ENCODE measurements at regions not wholly inside any gene's neighbourhood (a gene's known extent, or its start where the extent isn't known, plus 50 kb on each side); places are given as distances from the start of the nearest gene placed in this dataset.
"Not testable (repeated sequence)": the region's sequence is repeated elsewhere in the genome, so short reads cannot be mapped to it uniquely, and the experiment has no call there.

GRCh38 chr5:9852671-9853070 lies 222.5 kb upstream of the TAS2R1 start:
- DNase-seq (ENCODE audit: low read depth) = peak; percentile 4

GRCh38 chr5:9851458-9851857 lies 221.3 kb upstream of the TAS2R1 start:
- DNase-seq (ENCODE audit: low read depth) = peak; percentile 64

DNA sequence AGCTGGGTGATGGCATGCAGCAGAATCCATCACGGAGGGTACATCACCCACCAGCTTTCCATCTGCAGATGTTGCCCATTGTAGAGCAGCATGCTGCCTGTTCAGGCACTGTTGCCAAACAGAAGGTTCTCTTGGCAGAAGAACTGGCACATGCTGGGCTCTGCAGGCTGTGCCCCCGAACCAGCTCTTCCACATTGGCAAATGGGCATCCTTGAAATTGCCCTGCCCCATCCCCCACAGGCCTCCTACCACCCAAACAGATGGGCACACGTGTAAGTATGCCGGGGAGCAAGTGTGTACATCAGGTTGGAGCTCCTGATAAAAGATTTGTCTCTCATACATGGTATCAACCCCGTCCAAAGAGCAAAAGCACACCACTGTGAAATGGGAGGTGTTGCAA lies 220.3 kb upstream of the TAS2R1 start:
- DNase-seq (ENCODE audit: low read depth) = no peak

DNA sequence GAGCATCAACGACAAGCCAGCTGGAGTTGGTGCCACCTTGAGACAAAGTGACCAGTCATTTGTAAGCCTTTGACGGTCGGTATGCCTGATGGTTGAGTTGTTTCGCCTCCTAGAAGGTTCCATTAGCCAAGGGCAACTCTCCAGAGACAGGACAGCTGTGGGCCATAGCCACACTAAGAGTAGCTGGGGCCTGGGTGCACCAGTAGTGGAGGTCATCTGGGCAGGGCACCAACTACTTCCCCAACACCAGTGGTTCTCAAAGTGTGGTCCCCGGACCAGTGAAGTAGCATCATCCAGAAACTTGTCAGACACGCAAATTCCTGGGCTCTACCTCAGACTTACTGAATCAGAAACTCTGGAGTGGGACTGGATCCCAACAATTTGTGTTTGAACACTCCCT lies 217.5 kb upstream of the TAS2R1 start:
- DNase-seq (ENCODE audit: low read depth) = no peak

DNA sequence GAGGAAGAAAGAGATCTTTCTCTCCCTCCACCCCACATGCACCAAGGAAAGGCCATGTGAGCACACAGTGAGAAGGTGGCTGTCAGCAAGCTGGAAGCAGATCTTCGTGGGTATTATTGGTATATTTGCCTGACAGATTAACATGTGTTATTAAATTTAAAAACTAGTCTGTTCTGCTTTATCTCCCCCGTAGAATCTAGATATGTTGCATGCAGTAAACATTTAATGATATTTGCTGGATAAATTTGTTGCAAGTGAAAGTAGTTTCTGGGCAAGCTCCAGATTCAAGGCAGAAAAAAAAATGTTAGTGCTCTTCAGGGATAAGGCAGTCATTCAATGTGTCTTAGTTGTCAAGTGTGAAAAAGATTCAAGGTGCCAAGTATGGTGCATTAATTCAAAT lies 215.0 kb upstream of the TAS2R1 start:
- DNase-seq (ENCODE audit: low read depth) = no peak

- DNase-seq (ENCODE audit: low read depth) = no peak
Measured at GRCh38 chr5:9841516-9842170, 211.5 kb upstream of the TAS2R1 start.

GRCh38 chr5:9838916-9839315 lies 208.8 kb upstream of the TAS2R1 start:
- no peak for DNase-seq (ENCODE audit: low read depth)

DNA sequence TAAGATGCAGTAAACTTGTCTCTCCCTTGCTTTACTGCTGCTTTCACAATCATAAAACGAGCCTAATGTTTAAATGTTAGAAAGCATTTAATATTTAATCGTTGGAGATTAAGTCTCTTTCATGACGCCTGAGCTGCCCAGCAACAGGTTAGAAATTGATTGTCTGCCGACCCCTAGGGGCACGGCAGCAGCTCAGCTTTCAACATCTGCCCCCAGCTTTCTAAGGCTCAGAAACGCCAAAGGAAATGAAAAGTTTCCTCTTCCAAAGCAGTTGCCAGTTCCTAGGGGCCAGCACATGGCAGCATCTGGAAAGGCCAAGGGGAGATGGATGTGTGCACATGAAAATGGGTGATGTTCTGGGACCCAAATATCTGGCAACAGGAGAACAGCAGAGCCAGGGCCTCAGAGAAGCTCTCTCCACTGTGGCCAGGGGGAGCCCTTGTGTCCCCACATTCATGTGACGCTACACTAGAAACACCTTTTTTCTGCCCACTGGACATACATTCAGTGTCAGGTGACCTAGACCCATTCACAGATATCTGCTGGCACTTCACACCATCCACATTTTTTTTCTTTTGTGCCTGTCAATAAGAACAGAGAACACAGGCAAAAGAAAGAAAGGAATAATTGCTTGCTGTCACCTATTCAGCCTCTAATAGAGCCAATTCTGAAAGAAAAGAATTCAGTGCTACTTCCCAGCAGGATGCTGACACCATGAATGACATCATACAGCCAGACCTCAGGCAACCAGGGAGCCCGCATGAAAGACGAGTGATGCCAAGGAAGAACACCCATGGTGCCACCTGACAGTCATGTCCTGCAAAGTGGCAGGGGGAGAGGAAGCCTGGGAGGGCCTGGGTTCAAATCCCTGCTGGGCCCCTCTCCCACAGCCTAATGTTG lies 205.0 kb upstream of the TAS2R1 start:
- no peak for DNase-seq (ENCODE audit: low read depth)

GRCh38 chr5:9833871-9834270 lies 203.7 kb upstream of the TAS2R1 start:
- DNase-seq (ENCODE audit: low read depth) = no peak

DNA sequence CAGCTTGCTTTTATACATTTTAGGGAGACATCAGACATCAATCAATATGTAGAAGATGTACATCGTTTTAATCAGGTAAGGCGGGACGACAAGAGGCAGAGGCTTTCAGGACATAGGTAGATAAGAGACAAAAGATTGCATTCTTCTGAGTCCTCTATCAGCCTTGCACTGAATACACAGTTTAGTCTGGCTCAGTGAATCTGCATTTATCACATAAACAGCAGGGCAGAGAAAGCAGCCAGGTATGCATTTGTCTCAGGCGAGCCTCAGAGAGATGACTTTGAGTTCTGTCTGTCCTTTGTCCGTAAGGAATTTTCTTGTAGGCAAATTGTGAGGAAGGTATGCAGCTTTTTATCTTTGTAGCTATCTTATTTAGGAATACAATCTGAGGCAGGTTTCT lies 202.8 kb upstream of the TAS2R1 start:
- DNase-seq (ENCODE audit: low read depth) = no peak

DNA sequence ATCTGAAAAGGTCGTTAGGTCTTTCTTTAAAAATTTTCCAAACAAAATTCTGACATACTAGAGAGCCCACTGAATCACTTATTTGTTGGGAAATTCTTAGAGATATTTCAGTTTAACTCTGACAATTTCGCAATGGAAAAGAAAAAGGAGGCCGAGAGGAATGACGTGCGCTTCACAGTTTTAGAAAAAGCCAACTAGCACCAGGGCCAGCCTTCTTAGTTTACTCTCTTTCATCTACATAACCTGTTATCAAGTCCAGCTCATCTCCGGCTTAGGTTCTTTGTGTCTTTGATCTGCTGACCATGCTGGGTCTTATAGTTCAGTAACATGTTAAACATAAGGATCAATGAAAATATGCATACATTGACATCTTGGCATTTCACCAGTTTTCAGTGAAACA lies 201.7 kb upstream of the TAS2R1 start:
- no peak for DNase-seq (ENCODE audit: low read depth)

GRCh38 chr5:9830184-9830583 lies 200.0 kb upstream of the TAS2R1 start:
- no peak for DNase-seq (ENCODE audit: low read depth)

GRCh38 chr5:9829621-9830020 lies 199.5 kb upstream of the TAS2R1 start:
- no peak for DNase-seq (ENCODE audit: low read depth)

- no peak for DNase-seq (ENCODE audit: low read depth)
Measured at GRCh38 chr5:9820691-9821449, 190.7 kb upstream of the TAS2R1 start.

DNA sequence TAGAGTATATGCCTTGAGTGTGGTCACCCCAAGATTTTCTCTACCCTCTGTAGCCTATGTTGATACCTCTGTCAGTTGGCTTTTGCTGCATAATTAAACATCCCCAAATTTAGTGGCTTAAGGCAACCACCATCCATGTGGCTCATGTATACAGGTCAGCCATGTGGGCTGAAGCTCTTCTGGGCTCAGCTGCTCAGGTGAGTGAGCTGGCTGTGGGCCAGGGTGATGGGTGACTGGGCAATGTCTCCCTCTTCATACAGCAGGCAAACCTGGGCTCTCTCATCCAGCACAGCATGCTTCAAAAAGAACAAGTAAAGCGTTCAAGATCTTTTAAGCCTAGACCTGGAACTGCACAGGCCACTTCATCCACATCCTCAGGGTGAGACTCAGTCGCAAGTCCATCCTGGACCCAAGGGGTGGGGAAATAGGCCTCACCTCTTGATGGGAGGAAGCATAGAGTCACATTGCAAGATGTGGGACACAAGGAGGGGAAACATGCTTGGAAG lies 188.2 kb upstream of the TAS2R1 start:
- DNase-seq (ENCODE audit: low read depth) = no peak

GRCh38 chr5:9817819-9818218 lies 187.7 kb upstream of the TAS2R1 start:
- DNase-seq (ENCODE audit: low read depth) = no peak

DNA sequence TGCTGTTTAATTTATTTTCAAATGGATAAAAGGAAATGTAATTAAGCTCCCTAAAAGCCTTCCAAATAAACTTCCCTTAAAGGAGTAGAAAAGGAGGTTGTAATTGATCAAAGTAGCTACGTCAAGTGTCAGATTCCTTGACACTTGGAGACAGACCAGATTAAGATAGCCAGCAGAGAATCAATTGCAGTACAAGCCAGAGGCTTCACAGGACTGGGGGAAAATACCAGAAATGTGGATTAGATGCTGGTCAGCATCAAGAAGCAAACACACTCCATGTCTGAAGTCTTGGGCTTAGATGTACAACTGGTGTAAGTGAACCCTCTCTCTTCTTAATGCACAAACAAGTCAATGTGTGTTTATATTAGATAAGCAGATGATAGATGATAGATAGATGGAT lies 184.9 kb upstream of the TAS2R1 start:
- no peak for DNase-seq (ENCODE audit: low read depth)

GRCh38 chr5:9813305-9813704 lies 183.2 kb upstream of the TAS2R1 start:
- no peak for DNase-seq (ENCODE audit: low read depth)

GRCh38 chr5:9807366-9807765 lies 177.2 kb upstream of the TAS2R1 start:
- not testable (repeated sequence) for DNase-seq (ENCODE audit: low read depth)

- DNase-seq (ENCODE audit: low read depth) = no peak
Measured at GRCh38 chr5:9801908-9802307, 171.8 kb upstream of the TAS2R1 start.

GRCh38 chr5:9799606-9800005 lies 169.5 kb upstream of the TAS2R1 start:
- no peak for DNase-seq (ENCODE audit: low read depth)

GRCh38 chr5:9790276-9790675 lies 160.1 kb upstream of the TAS2R1 start:
- DNase-seq (ENCODE audit: low read depth) = no peak

DNA sequence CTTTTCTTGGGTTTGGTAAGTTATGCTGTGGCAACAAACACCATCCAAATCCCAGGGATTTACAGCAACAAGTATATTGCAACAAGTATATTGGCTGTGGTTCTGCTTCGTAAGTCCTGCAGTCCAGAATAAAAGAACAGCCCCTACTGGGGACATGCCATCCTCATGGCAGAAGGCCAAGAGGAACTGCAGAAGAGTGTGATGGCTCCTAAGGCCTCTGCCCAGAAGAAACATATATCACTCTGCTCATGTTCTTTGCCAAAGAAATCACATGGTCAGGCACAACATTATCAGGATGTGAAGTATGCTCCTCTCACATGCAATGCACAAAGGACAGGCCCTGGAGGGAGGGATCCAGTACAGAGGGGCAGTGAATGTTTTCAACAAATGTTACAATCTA lies 159.6 kb upstream of the TAS2R1 start:
- DNase-seq (ENCODE audit: low read depth) = no peak
